ENCODE measurements at regions not wholly inside any gene's neighbourhood (a gene's known extent, or its start where the extent isn't known, plus 50 kb on each side); places are given as distances from the start of the nearest gene placed in this dataset.

- no peak overlapping the region for H3K4me2 ChIP-seq (ENCODE audit: insufficient read depth, low read length)
- H3K79me2 ChIP-seq (ENCODE audit: control insufficient read depth, insufficient read depth, low read length), result no peaks in the 10 kb centered on the region
- BruUV-seq (replicated peaks), result no TSS peak
- intact Hi-C loops (cut with micrococcal nuclease) (no loop called here), dilution Hi-C loops (cut with MboI; ENCODE audit: extremely low pct_ligation_motif_present, low sequenced_read_pairs) (no loop called here)
- DNase-seq (ENCODE audit: low read depth, low spot score) (no peak), FAIRE-seq (peak; percentile 33)
- H3K9ac ChIP-seq (replicated peaks; ENCODE audit: extremely low read depth, insufficient read depth, low read length), result no peak overlapping the region
- no peaks in the 10 kb centered on the region for H3K4me1 ChIP-seq (ENCODE audit: control insufficient read depth, extremely low read depth, insufficient read depth, low read length)
- ChIA-PET CTCF (interaction anchor here (0.6 to 1.5 kb wide), 2 partner anchors 17 to 697 kb away, joined by 3 to 4 read pairs; no protein-coding TSS in a partner anchor), POLR2A (no interaction called here)
- no peaks in the 10 kb centered on the region for H3K36me3 ChIP-seq (ENCODE audit: control insufficient read depth in 2 of 2, extremely low read depth in 1 of 2, insufficient read depth in 2 of 2, low read length in 2 of 2)
- H3K9me3 ChIP-seq (replicated peaks; ENCODE audit: control insufficient read depth, insufficient read depth, low read length), result no peaks in the 10 kb centered on the region
- no peak overlapping the region for H2AFZ ChIP-seq (ENCODE audit: low read depth, low read length)
- H3K27ac ChIP-seq (ENCODE audit: insufficient read depth, low read depth, low read length), result no peak overlapping the region
- no peak for TF ChIP-seq MAX (IDR thresholded peaks at IDR 0.05; ENCODE audit: insufficient read depth, insufficient read length)
- no peak for TF ChIP-seq EZH2 (IDR thresholded peaks at IDR 0.05; ENCODE audit: borderline replicate concordance, low read depth, low read length, severe bottlenecking)
- H3K27me3 ChIP-seq (ENCODE audit: control insufficient read depth in 2 of 2, insufficient read depth in 2 of 2, low read length in 2 of 2), result no peaks in the 10 kb centered on the region
- H3K9me1 ChIP-seq (replicated peaks; ENCODE audit: control insufficient read depth, extremely low read depth, insufficient read depth, low read length), result no peaks in the 10 kb centered on the region
- no peak overlapping the region for H3K4me3 ChIP-seq (replicated peaks in 1 of 3; ENCODE audit: insufficient read depth in 1 of 3, low read depth in 1 of 3, low read length in 3 of 3)
- no peaks in the 10 kb centered on the region for H4K20me1 ChIP-seq (replicated peaks; ENCODE audit: control insufficient read depth, extremely low read depth, insufficient read depth, low read length)
These were observed 1537.1 kb upstream of the FLRT2 start for GRCh38 chr14:83992857-83993256.

GRCh38 chr14:83993545-83993944 lies 1536.4 kb upstream of the FLRT2 start:
- CTCF ChIA-PET, result interaction anchor here (0.9 to 1.5 kb wide), 2 partner anchors 11 to 18 kb away, joined by 3 to 4 read pairs; no protein-coding TSS in a partner anchor
- BruUV-seq (replicated peaks), result no TSS peak
- no peak for FAIRE-seq

More at GRCh38 chr14:83993545-83993944, 1536.4 kb upstream of the FLRT2 start:
- Histone ChIP-seq H3K9me1 (replicated peaks; ENCODE audit: control insufficient read depth, extremely low read depth, insufficient read depth, low read length) (no peaks in the 10 kb centered on the region), H3K4me1 (ENCODE audit: control insufficient read depth, extremely low read depth, insufficient read depth, low read length) (no peaks in the 10 kb centered on the region), H3K27ac (ENCODE audit: insufficient read depth, low read depth, low read length) (no peak overlapping the region), H3K4me3 (replicated peaks in 1 of 3; ENCODE audit: insufficient read depth in 1 of 3, low read depth in 1 of 3, low read length in 3 of 3) (no peak overlapping the region), H3K79me2 (ENCODE audit: control insufficient read depth, insufficient read depth, low read length) (no peaks in the 10 kb centered on the region), H3K27me3 (ENCODE audit: control insufficient read depth in 2 of 2, insufficient read depth in 2 of 2, low read length in 2 of 2) (no peaks in the 10 kb centered on the region), H3K9ac (replicated peaks; ENCODE audit: extremely low read depth, insufficient read depth, low read length) (no peak overlapping the region), H2AFZ (ENCODE audit: low read depth, low read length) (no peak overlapping the region), H3K36me3 (ENCODE audit: control insufficient read depth in 2 of 2, extremely low read depth in 1 of 2, insufficient read depth in 2 of 2, low read length in 2 of 2) (no peaks in the 10 kb centered on the region), H3K9me3 (replicated peaks; ENCODE audit: control insufficient read depth, insufficient read depth, low read length) (no peaks in the 10 kb centered on the region), H4K20me1 (replicated peaks; ENCODE audit: control insufficient read depth, extremely low read depth, insufficient read depth, low read length) (no peaks in the 10 kb centered on the region), H3K4me2 (ENCODE audit: insufficient read depth, low read length) (no peak overlapping the region)
- TF ChIP-seq CTCF (IDR thresholded peaks at IDR 0.05; ENCODE audit: extremely low read depth in 1 of 2, insufficient read depth in 1 of 2, low read depth in 1 of 2, low read length in 2 of 2), result no peak
- no peak for TF ChIP-seq EZH2 (IDR thresholded peaks at IDR 0.05; ENCODE audit: borderline replicate concordance, low read depth, low read length, severe bottlenecking)
- no peak for TF ChIP-seq FOS (IDR thresholded peaks at IDR 0.05; ENCODE audit: borderline replicate concordance, insufficient read depth, low read length)
- TF ChIP-seq MAX (IDR thresholded peaks at IDR 0.05; ENCODE audit: insufficient read depth, insufficient read length), result no peak
- no peak for TF ChIP-seq GATA2 (IDR thresholded peaks at IDR 0.05; ENCODE audit: insufficient read depth, insufficient read length, low read depth, low read length)
- no peak for TF ChIP-seq MYC (IDR thresholded peaks at IDR 0.05; ENCODE audit: low read depth, low read length)
- TF ChIP-seq POLR2A (IDR thresholded peaks at IDR 0.05; ENCODE audit: low read depth, low read length), result no peak
- TF ChIP-seq POLR2AphosphoS5 (IDR thresholded peaks at IDR 0.05; ENCODE audit: insufficient read depth, low read depth, low read length), result no peak
- TF ChIP-seq JUN (IDR thresholded peaks at IDR 0.05; ENCODE audit: borderline replicate concordance, insufficient read depth, insufficient read length, low read depth), result no peak
- POLR2A ChIA-PET, result no interaction called here
- dilution Hi-C loops (cut with MboI; ENCODE audit: extremely low pct_ligation_motif_present, low sequenced_read_pairs) (no loop called here), intact Hi-C loops (cut with micrococcal nuclease) (no loop called here)
- DNase-seq (ENCODE audit: low read depth, low spot score), result no peak
